Activated T-cell treated with anti-CD3 and anti-CD28 coated beads, Interleukin-2, amount 50 U/mL, for 24 hours (primary cell): ENCODE measurements at regions not wholly inside any gene's neighbourhood (a gene's known extent, or its start where the extent isn't known, plus 50 kb on each side); places are given as distances from the start of the nearest gene placed in this dataset.

Experiments used
- DNase-seq: peaks from one replicate; pipeline ENCODE4 v3.0.0-alpha.2; 2020
- H3K27ac Mint-ChIP-seq: 2 replicates; pipeline ENCODE4 v1.8.0; 2020; ENCODE audit warnings: mild to moderate bottlenecking, mixed read lengths
- H3K27me3 Mint-ChIP-seq: 2 replicates; pipeline ENCODE4 v1.8.0; 2020; ENCODE audit warnings: mixed read lengths
- H3K36me3 Mint-ChIP-seq: 2 replicates; pipeline ENCODE4 v1.8.0; 2020; ENCODE audit warnings: low read depth, mixed read lengths
- H3K4me1 Mint-ChIP-seq: 2 replicates; pipeline ENCODE4 v1.8.0; 2020; ENCODE audit warnings: low read depth, mixed read lengths
- H3K4me3 Mint-ChIP-seq: 2 replicates; pipeline ENCODE4 v1.8.0; 2020; ENCODE audit warnings: mild to moderate bottlenecking, moderate library complexity, mixed read lengths
- H3K9me3 Mint-ChIP-seq: 2 replicates; pipeline ENCODE4 v1.8.0; 2020; ENCODE audit warnings: mixed read lengths

DNA sequence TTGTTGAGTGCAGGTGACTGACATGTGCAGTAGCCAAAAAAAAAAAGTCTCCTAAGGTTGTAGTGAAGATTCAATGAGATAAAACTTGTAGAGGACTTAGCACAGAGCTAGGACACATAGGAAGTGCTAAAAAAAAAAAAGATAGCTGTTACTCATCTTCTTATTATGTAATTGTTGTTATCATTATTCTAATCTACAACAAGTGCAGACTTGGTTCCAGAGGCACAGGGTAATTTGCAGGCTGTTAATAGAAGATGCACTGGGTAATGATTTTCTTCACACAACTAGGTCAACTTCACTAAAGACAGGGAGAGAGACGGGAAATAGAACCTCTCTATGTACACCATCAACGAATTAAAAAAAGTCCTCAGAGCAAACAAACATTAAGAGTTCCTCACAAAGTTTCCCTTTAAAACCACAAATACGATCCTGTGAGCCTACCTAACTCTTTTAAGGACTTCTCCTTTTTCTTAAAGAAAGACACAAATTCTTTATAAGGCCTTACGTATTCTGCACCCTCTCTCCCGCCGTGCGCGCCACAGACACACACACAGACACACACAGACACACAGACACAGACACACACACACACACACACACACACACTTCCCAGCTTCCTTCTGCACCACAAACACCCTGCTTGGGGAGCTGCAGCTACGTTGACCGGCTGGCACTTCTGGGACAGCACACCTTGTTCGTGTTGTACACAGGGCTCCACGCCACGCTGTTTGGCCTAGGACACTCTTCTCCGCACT, 49.8 kb upstream of the GADD45A start:
- H3K9me3 Mint-ChIP-seq: no peaks in the 10 kb centered on the region
- H3K4me3 Mint-ChIP-seq: no peak overlapping the region
- H3K4me1 Mint-ChIP-seq: peaks cover 14% of the 10 kb centered on the region
- peaks cover 1% of the 10 kb centered on the region for H3K27me3 Mint-ChIP-seq
- no peak for DNase-seq
- no peak overlapping the region for H3K27ac Mint-ChIP-seq
- no peaks in the 10 kb centered on the region for H3K36me3 Mint-ChIP-seq
